ENCODE measurements at regions not wholly inside any gene's neighbourhood (a gene's known extent, or its start where the extent isn't known, plus 50 kb on each side); places are given as distances from the start of the nearest gene placed in this dataset.

DNA sequence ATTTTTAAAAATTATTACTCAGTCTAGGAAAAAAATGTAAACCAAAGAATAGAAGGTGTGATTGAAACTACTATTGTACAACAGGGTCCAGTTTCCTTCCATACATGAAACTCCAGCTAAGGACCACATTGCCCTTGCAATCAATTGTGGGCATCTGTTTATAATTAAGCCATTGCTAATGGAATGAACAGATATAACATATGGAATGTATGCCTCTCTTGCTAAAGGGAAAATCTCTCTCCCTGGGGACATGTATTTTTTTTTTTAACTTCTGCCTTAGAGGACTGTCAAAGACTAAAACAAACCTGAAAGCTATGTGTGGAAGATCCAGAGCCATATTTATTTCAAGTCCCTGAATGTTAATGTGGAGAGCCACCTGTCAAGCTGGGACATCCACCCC, 336.8 kb upstream of the MANEA start:
- DNase-seq (ENCODE audit: low spot score) (no peak), ATAC-seq (no peak)

DNA sequence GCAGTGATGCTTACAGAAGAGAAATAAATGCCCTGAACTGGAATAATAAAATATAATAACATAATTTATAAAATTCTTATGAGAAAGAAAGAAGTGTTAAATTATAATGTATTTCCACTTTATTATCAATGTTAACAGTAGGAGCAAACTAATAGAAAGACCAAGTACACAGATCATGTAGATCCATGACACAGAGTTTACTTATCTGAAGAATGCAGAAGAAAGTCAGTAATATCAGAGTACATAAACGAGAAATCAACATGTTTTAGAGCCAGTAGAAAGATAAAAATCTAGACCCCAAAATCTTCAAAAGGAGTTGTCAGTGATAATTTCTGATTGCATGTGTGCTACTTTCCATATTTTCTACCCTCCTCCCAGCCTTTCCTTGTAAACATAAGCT, 334.8 kb upstream of the MANEA start:
- no peak for ATAC-seq
- no peak for DNase-seq (ENCODE audit: low spot score)

DNA sequence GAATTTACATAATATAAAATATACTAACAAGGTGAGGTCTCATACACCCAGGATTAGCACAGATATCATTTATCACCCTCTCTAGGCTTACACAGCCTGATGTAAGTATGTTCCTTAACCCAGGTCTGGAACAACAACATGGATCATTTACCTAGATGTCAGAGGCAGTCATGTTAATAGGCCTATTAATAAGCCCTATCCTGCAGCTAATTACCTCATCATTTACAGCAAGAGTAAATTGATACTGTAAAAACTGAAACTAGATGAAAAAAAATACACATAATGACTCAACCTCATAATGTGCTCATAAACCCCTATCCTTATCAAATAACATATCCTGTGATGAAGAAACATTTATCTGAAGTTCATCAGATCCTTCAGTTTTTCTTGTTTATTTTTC, 334.3 kb upstream of the MANEA start:
- no peak for DNase-seq (ENCODE audit: low spot score)
- no peak for ATAC-seq

DNA sequence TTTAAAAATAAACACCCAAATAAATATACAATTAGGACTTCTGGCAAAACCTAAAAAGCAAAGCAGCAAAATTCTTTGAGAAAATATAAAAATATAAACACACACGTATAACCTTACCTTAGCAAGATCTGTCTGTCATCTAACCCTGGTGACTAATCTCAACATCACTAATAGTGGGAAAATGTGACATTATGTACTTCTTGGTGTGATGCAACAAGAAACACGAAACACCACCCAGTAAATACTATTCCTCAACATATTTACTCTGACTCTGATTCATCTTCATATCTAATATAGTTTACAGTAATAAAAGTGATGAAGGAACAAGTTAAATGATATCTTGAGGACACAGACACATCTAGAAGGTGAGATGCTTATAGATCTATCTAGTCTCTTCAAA, 332.6 kb upstream of the MANEA start:
- DNase-seq (ENCODE audit: low spot score) (no peak), ATAC-seq (no peak)

DNA sequence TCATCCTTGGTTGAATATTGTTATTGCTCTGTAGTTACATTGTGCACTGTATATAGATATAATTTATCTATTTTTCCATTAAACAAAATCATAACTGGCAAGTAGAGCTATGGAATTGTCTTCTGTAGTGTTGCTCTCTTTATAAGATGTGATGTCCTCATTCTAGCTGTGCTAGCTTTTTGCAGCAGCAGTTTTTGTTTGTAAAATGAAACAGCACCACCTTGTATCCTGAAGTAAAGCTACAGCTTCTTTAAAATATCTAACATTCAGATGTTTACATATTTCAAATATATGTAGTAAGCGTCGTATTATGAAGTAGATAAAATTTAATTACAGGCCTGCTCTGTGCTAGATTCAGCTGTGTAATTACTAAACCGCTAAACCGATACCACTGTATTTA, 328.8 kb upstream of the MANEA start:
- DNase-seq (ENCODE audit: low spot score) (no peak), ATAC-seq (no peak)

DNA sequence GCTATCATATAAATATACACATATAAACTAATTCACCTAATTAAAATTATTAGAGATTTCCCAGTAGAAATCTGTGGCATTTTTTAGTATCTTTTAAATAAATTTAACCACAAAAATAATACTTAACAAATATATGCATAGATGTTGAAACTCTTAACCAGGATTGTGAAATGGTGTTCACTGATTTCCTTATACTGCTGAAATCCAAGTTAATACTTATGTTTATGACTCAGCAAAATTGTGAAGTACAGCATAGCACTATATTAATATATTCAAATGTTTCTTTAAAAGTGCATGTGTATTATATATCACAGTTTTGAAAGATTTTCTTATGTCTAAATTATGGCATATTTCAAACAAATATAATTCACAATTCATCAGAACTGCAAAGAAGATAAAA, 328.2 kb upstream of the MANEA start:
- no peak for ATAC-seq

DNA sequence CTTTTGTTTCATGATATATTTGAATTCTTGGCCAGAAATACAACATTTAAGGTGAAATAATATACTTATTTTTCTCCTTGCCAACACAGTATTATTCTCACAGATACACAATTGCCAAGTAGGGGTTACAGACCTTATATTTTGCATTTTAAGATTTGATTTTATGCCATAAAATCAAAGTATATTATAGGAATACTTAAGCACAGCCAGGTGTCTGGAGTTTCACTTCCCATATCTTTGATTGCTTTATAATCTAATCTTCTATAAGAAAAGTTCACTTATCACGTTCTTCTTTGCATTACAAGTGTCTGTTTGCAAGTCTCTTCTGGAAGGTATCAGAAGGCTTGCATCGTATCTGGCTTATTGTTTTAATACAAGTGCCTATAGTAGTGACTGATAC, 327.7 kb upstream of the MANEA start:
- ATAC-seq (no peak), DNase-seq (ENCODE audit: low spot score) (no peak)

More for the DNA sequence above, 328.2 kb upstream of the MANEA start:
- DNase-seq (ENCODE audit: low spot score), result no peak

DNA sequence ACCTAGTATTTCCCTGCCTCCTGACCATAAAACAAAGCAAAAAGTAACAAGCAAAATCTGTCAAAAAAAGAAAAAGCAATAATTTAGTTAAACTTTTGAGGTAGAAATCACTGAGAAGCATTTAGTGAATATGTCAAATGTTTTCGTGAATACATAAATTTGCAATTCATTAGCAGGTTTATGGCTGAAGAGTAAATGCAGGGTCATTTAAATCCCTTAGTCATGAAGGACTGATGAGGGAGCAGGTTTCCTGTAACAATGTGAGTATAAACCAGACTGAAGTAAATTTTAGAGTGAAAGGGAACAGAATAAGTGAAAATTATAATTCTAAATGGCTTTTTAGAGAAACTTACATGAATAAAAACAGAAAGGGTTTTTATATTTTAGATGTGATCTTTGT, 313.5 kb upstream of the MANEA start:
- DNase-seq (ENCODE audit: low spot score), result no peak
- ATAC-seq, result no peak

DNA sequence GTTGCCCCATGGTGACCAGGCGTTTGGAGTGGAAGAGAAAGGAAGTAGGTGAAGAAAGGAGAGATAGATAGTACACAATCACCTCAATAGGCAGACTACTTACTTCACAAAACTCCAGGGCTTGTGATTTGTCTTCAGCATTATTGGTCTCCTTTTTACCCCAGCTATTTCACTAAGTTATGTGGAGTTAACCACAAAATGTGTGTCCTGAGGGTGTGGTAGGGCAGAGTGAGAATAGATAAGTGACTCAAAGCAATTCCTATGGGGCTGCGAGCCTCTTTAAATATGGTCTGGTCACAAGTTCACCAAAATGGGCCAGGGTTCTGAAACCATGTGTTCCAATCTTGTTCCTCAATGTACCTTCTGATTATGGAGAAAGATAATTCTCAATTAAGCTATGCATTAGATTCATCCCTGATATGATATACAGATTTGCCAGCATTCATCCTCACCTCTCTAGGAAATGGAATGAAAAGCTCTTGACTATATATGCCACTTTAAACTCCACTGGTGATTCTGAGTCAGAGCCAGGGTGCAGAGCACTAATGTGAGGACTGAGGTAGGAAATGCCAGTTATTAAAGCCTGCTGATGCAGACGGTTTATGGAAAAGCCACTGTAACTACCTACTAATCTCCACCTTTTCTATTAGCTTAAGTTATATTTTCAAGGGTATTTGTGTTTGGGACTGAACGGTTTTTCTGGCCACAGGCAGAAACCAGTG, 310.6 kb upstream of the MANEA start:
- no peak for ATAC-seq
- DNase-seq (ENCODE audit: low spot score), result no peak

DNA sequence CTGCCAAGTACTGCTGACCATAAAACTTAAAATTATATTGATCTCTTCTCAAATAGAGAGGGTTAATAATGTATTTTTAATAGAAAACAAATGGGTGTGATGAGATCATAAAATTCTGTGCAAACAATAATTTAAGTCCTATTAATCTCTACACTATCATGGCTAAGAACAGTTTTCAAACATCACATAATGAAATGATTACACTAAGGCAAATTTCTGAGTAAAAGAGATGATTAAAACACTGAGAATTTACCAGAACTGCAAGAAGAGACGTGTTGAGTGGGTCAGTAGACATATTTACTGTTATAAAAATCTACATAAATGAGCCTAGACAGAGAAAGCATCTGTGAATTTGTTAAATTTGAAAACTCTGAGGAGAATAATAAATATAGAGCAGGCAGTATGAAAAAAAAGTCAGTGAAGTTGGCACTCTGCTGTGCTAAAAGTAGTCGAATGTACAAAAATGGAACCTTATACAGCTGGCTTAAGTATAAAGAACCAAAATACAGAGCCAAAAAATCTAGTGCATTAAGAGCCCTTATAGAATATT, 302.6 kb upstream of the MANEA start:
- ATAC-seq (no peak), DNase-seq (ENCODE audit: low spot score) (no peak)

DNA sequence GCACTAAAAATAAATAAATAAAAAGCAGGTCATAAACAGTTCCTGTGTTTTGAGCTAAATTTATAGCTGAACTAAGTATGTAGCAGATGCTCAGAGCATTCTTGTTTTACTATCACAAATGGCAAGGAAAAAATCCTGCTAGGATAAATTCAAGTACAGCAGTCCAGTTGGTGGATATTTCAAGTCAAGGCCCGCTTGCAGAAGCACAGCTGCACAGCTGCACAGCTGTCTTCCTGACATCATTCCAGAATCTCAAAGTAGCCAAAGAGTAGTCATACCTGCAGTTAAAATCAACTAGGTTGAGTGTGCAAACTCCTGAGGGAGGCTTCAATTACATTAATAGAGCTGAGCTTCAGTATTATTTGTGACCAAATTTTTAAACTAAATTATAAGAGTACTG, 297.7 kb upstream of the MANEA start:
- no peak for DNase-seq (ENCODE audit: low spot score)
- ATAC-seq, result no peak

DNA sequence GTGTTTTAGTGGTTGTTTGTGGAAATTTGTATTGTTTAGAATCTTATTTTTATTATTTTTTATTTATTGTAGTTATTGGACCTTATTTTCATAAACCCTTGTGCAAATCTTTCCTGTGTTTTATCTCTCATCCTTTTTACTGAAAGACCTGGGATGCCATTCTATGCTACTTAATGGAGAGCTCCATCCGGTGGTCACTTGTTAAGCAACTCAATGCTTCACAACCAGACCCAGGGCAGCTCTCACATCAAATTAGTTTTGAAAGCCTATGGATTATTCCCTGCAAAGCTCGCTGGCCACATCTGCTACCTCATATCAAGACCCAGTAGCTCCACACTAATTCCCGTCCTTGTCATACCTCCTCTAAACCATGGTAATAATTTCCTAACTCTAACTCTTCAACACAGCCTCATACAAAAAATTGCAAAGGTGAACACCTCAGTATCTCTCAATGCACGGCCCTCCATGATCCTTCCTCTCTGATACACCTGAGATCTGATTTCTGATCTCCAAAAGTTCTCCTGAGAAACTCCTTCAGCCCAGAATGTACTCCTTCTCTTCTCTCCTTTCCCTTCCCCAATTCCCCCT, 296.6 kb upstream of the MANEA start:
- DNase-seq (ENCODE audit: low spot score), result no peak

DNA sequence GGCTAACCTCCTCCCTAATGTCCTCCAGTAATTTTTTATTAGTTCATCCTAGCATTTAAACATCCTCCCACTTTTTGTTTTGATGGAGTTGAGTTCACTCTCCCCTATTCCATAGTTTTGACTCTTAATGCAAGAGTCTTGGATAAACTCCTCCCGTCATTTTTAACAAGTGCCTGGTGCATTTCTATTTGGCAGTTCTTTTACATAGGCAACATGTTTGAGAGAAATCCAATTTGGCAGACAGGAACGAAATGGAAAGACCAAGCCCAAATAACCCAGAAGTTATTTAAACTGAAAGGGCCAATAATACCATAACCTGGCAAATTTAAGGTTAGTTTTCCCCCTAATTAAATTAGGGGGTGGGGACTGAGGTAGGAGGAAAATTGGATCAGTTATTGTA, 291.5 kb upstream of the MANEA start:
- ATAC-seq, result no peak
- DNase-seq (ENCODE audit: low spot score), result no peak

More for the DNA sequence above, 296.6 kb upstream of the MANEA start:
- ATAC-seq, result peak; percentile 68

DNA sequence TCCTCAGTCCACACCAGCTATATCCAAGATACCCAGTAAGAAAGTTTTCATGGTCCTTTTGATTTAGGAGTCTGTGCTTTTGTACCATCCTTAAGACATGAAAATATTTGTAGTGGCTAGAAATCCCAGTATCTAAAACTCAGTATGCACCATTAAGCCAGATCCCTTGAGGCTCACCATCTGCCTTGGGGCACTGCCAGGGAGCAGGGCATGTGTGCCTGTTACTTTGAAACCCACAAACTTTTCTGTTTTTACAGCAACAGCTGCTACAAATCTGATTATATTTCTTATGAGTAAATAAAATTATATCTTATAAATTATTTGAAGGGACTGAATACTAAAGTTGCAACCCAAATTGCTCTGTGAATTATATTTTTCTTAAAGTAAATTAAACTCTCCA, 290.5 kb upstream of the MANEA start:
- ATAC-seq (no peak), DNase-seq (ENCODE audit: low spot score) (no peak)

DNA sequence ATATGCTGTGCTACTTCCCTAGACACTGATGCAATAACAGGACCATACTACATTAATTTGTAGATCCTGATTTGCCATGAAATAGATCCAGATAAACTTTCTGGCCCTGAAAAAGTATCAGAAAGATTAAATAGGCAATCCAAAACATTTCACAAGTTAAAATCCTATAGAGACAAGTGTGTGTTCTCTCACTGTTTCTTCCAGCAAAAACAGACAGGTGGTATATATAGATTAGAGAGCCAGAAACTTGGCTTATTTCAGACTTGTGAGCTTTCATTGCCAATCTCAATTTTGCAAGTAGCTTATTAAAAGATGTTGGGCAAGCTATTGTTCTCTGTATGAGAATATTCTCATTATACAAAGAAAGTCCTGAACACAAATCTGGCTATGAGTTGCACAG, 289.1 kb upstream of the MANEA start:
- no peak for DNase-seq (ENCODE audit: low spot score)
- no peak for ATAC-seq

DNA sequence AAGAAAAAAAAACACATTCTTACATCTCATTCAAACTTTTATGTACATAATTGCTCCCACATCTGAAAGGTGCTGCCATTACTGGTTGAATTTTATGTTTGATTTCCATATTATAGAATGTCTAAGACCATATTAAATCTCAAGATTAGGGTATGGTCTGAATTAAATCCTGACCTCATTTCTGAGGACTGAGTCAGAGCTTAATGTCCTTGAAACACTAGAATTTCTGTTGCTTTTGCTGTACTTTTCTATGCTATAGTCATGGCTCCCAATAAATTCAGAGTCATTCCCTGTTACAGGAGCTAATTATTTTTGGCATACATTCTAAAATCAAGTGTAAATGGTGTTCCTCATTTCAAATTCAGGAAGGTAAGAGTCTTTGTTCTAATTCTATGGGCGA, 285.3 kb upstream of the MANEA start:
- ATAC-seq (no peak), DNase-seq (ENCODE audit: low spot score) (no peak)

DNA sequence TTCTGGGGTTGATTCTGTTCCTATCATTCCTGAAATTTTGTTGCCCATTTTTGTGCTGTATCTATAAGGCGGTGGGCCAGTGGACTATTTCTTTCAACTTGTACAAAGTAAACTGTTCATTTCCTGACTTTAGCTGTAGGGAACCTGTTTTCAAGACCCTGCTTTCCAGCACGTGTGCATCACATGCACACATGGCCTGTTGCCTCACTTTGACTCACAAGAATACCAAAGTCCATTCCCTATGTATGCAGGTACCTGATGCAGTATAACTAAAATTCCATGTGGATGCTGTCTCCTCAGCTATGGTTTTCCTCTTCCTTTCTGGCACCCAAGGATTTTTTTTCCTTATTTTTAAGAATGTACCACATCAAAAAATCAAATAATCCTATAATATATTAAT, 284.1 kb upstream of the MANEA start:
- ATAC-seq (no peak), DNase-seq (ENCODE audit: low spot score) (no peak)

DNA sequence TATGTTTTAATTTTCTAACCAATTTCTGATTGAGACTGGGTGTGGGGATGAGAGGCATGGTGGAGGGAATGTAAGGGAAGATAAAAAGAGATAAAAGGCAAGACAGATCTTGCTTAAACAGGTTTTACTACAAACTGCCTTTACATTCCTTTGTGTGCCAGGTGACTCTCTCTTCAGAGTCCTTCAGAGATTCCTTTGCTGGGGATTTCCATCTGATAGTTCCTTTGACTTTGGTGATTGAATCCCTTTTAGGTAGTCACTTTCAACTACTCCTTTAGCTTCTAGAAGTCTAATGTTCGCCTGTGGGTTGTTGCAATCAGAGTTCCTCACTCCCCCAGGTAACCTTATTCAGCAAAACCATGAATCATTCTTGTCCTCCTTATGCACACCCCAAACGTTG, 283.3 kb upstream of the MANEA start:
- ATAC-seq (no peak), DNase-seq (ENCODE audit: low spot score) (no peak)

DNA sequence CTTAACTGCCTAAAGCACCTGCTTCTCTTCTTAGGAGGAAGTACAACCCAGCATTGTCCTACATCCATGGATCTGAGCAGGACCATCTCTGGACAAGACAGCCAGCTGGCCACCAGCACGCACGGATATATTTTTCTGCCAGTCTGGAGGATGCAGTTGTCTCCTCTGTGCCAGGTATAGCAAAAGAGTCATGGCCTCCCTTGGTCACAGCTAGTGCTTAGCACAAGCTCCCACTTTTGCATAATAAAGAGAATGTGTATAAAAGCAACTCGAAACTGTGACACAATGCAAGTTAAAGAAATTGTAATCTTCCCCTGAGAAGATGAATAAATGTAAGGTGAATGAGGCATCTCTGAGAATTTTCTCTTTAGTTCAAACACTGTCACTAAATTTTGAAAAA, 267.8 kb upstream of the MANEA start:
- DNase-seq (ENCODE audit: low spot score), result no peak
- no peak for ATAC-seq

DNA sequence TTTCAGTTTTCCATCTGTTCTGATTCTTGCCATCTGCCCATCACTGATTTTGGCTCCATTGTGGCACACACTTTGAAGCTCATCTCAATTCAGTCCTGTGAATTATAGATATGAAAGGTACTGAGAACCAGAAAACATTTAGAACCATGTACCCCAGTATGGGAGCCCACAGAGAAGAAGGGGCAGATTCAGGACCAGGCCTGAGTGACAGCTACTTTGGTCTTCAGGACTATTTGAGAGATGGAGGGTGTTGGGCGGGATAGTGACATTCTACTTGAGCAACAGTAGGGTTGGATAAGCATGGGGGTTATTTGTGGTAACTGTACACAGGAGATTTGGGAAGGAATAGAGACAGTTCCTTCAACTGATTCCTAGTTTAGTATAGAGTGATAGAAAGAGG, 259.2 kb upstream of the MANEA start:
- ATAC-seq, result no peak
- DNase-seq (ENCODE audit: low spot score), result no peak

DNA sequence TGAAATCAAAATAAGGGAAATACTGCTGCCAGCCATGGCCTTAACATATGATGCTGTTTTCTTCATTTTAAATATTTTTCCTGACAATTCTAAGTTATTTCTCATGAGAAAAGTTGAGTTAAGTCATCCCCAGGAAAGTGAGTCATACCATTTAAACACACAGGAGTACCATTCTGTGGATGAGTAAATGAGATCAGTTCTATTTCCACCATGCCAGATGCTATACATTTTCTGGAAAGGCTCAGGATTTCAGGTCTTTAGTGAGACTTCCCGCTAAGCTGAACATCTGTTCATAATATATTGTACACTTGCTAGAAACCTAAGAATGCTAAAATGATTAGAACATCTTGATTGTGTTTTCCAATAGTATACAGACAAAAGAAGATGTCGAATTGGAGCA, 256.2 kb upstream of the MANEA start:
- DNase-seq (ENCODE audit: low spot score), result no peak
- ATAC-seq, result no peak

DNA sequence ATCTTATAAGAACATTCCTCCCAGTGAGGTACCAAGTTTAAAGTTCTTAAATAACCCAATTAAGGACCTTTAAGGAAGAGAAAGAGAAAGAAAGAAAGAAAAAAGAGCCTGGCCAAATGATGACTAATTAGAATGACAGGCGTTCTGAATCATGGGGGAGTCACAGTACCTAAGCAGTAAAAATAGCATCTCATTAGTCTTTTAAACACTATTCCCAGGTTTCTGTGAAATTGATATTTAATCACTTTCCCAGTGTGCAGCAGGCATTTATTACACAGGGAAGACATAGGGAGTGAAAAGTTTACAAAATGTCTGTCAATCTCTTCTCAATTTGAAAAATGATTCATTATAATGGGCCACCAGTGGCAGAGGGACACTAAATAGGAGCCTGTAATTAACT, 251.4 kb upstream of the MANEA start:
- no peak for DNase-seq (ENCODE audit: low spot score)

DNA sequence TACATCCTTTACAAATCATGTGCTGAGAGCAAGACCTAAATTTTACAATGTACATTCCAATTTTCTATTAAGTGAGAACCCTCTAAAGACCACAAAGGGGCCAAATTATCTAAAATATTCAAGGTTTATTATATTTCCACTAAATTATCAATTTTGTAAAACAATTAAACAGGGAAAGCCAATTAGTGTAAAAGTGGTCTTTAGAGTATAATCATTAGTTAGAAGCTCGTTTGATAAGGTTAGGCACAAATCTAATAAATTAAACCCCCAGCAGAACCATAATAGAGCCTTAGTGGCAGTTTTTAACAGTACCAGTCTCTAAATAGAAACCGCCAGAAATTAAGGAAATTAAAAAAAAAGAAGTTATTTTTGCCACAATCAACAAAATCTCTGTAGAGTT, 249.1 kb upstream of the MANEA start:
- ATAC-seq (no peak), DNase-seq (ENCODE audit: low spot score) (no peak)

More for the DNA sequence above, 251.4 kb upstream of the MANEA start:
- no peak for ATAC-seq
